HL-60 (cell line): ENCODE measurements at regions not wholly inside any gene's neighbourhood (a gene's known extent, or its start where the extent isn't known, plus 50 kb on each side); places are given as distances from the start of the nearest gene placed in this dataset.

Source experiments
- GABPA ChIP-seq: IDR thresholded peaks from 2 replicates; pipeline ENCODE4 v1.6.1; 2012; ENCODE audit warnings: low read depth
- POLR2AphosphoS5 ChIP-seq: IDR thresholded peaks from 2 replicates; pipeline ENCODE4 v1.6.1; 2012; ENCODE audit warnings: low read depth
- SPI1 ChIP-seq: IDR thresholded peaks from 2 replicates; pipeline ENCODE4 v1.6.1; 2012; ENCODE audit warnings: low read depth, mild to moderate bottlenecking, borderline replicate concordance
- TF ChIP-seq, protein P1 (sequence below): IDR thresholded peaks from one replicate; pipeline ENCODE4 v1.5.1; 2011; ENCODE audit warnings: low read length, control low read depth, inconsistent platforms; ENCODE audit not compliant: insufficient read depth
- TF ChIP-seq, protein P2 (sequence below): IDR thresholded peaks from 2 replicates; pipeline ENCODE4 v1.6.1; 2012; ENCODE audit warnings: low read depth; ENCODE audit not compliant: insufficient replicate concordance

DNA sequence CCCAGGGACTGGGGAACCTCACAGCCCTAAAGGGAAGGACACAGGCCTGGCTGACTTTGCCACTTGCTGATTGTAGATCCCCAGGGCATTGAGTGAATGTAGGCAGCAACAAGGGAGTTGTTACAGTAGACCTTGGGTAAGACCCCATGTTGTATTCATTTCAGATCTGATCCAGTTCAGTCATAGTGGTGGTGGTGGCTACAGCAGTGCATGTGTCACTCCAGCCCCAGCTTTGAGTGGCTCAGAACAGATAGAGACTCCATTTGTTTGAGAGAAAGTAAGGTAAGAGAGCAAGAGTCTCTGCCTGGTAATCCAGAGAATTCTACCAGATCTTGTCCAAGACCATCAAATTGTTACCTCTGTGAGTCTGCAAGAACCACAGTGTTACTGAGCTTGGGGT, 278.7 kb upstream of the SATB1 start:
- TF ChIP-seq, protein P1, sequence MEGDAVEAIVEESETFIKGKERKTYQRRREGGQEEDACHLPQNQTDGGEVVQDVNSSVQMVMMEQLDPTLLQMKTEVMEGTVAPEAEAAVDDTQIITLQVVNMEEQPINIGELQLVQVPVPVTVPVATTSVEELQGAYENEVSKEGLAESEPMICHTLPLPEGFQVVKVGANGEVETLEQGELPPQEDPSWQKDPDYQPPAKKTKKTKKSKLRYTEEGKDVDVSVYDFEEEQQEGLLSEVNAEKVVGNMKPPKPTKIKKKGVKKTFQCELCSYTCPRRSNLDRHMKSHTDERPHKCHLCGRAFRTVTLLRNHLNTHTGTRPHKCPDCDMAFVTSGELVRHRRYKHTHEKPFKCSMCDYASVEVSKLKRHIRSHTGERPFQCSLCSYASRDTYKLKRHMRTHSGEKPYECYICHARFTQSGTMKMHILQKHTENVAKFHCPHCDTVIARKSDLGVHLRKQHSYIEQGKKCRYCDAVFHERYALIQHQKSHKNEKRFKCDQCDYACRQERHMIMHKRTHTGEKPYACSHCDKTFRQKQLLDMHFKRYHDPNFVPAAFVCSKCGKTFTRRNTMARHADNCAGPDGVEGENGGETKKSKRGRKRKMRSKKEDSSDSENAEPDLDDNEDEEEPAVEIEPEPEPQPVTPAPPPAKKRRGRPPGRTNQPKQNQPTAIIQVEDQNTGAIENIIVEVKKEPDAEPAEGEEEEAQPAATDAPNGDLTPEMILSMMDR, result no peak
- TF ChIP-seq POLR2AphosphoS5 (no peak), SPI1 (no peak), GABPA (no peak)
- TF ChIP-seq, protein P2, sequence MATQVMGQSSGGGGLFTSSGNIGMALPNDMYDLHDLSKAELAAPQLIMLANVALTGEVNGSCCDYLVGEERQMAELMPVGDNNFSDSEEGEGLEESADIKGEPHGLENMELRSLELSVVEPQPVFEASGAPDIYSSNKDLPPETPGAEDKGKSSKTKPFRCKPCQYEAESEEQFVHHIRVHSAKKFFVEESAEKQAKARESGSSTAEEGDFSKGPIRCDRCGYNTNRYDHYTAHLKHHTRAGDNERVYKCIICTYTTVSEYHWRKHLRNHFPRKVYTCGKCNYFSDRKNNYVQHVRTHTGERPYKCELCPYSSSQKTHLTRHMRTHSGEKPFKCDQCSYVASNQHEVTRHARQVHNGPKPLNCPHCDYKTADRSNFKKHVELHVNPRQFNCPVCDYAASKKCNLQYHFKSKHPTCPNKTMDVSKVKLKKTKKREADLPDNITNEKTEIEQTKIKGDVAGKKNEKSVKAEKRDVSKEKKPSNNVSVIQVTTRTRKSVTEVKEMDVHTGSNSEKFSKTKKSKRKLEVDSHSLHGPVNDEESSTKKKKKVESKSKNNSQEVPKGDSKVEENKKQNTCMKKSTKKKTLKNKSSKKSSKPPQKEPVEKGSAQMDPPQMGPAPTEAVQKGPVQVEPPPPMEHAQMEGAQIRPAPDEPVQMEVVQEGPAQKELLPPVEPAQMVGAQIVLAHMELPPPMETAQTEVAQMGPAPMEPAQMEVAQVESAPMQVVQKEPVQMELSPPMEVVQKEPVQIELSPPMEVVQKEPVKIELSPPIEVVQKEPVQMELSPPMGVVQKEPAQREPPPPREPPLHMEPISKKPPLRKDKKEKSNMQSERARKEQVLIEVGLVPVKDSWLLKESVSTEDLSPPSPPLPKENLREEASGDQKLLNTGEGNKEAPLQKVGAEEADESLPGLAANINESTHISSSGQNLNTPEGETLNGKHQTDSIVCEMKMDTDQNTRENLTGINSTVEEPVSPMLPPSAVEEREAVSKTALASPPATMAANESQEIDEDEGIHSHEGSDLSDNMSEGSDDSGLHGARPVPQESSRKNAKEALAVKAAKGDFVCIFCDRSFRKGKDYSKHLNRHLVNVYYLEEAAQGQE, result no peak
